Stimulated activated naive CD4-positive, alpha-beta T cell treated with Interleukin-2 at 50 U/mL for 16 hours (primary cell): ENCODE measurements at regions not wholly inside any gene's neighbourhood (a gene's known extent, or its start where the extent isn't known, plus 50 kb on each side); places are given as distances from the start of the nearest gene placed in this dataset.

Source experiments
- DNase-seq: peaks from one replicate; lab custom pipeline; 2025; lab: John Stamatoyannopoulos, UW

GRCh38 chr17:34416116-34416515 is 53.1 kb upstream of the CCL1 start:
- no peak for DNase-seq

GRCh38 chr17:34414339-34414738 is 51.3 kb upstream of the CCL1 start:
- no peak for DNase-seq

- no peak for DNase-seq
Measured at GRCh38 chr17:34413443-34414119, 50.5 kb upstream of the CCL1 start.

- no peak for DNase-seq
Measured at GRCh38 chr17:34412965-34413441, 50.0 kb upstream of the CCL1 start.
